HepG2 (cell line): ENCODE measurements at regions not wholly inside any gene's neighbourhood (a gene's known extent, or its start where the extent isn't known, plus 50 kb on each side); places are given as distances from the start of the nearest gene placed in this dataset.

Experiments used
- CTCF ChIP-seq: sonication (generic); formaldehyde crosslinking; IDR thresholded peaks from 2 replicates; pipeline ENCODE4 v1.5.0; 2020; ENCODE audit warnings: mild to moderate bottlenecking, missing genetic modification reagents, moderate library complexity
- EZH2 ChIP-seq: conservative IDR thresholded peaks from 2 replicates; pipeline ENCODE4 v1.6.1; 2012; ENCODE audit warnings: mild to moderate bottlenecking, low read depth, low read length, moderate library complexity
- FOXA1 ChIP-seq, 2 experiments: fragments of 450-650 bp in 1 of 2; sonication (generic) in 1 of 2; formaldehyde crosslinking in 1 of 2; IDR thresholded peaks; 2 replicates each; pipeline versions ENCODE4 v1.4.0 to v1.6.1; 2016 to 2020; ENCODE audit warnings: missing genetic modification reagents in 1 of 2
- HNRNPK ChIP-seq: fragments of 200-400 bp; formaldehyde crosslinking; IDR thresholded peaks from 2 replicates; pipeline ENCODE4 v1.6.1; 2018; ENCODE audit warnings: low read length, low read depth, moderate library complexity, mild to moderate bottlenecking; ENCODE audit not compliant: poor library complexity, severe bottlenecking
- KAT2B ChIP-seq: fragments of 150-350 bp; IDR thresholded peaks from 2 replicates; pipeline ENCODE4 v1.6.1; 2014; ENCODE audit warnings: low read depth, low read length, borderline replicate concordance
- MYC ChIP-seq: sonication (generic); formaldehyde crosslinking; IDR thresholded peaks from 2 replicates; pipeline ENCODE4 v1.9.0; 2021; ENCODE audit warnings: missing genetic modification reagents, borderline replicate concordance
- NFRKB ChIP-seq: fragments of 450-650 bp; IDR thresholded peaks from 2 replicates; pipeline ENCODE4 v1.6.1; 2017
- RBM39 ChIP-seq: fragments of 200-400 bp; formaldehyde crosslinking; IDR thresholded peaks from one replicate; pipeline ENCODE4 v1.6.1; 2018; ENCODE audit warnings: antibody characterized with exemption, mild to moderate bottlenecking, low read depth, low read length; ENCODE audit not compliant: poor library complexity, severe bottlenecking
- SYNCRIP ChIP-seq: fragments of 200-400 bp; formaldehyde crosslinking; IDR thresholded peaks from 2 replicates; pipeline ENCODE4 v1.6.1; 2018; ENCODE audit warnings: mild to moderate bottlenecking, low read depth, low read length; ENCODE audit not compliant: insufficient read depth
- ZBTB43 ChIP-seq: sonication (generic); formaldehyde crosslinking; conservative IDR thresholded peaks from 2 replicates; pipeline ENCODE4 v1.4.0; 2020; ENCODE audit warnings: missing genetic modification reagents
- ZFP37 ChIP-seq: sonication (generic); formaldehyde crosslinking; IDR thresholded peaks from 2 replicates; pipeline ENCODE4 v1.4.0; 2020; ENCODE audit warnings: missing genetic modification reagents, borderline replicate concordance
- ZNF343 ChIP-seq: sonication (generic); formaldehyde crosslinking; IDR thresholded peaks from 2 replicates; pipeline ENCODE4 v1.4.0; 2020; ENCODE audit warnings: mild to moderate bottlenecking, missing genetic modification reagents
- TF ChIP-seq, protein P1 (sequence below): sonication (generic); formaldehyde crosslinking; IDR thresholded peaks from 2 replicates; pipeline ENCODE4 v1.5.0; 2020; ENCODE audit warnings: mild to moderate bottlenecking, missing genetic modification reagents

- TF ChIP-seq ZFP37 (CRISPR knock-in tag) (no peak), ZNF343 (CRISPR knock-in tag) (no peak), RBM39 (no peak), EZH2 (no peak), NFRKB (no peak), MYC (CRISPR knock-in tag) (no peak), CTCF (CRISPR knock-in tag) (no peak), KAT2B (no peak), SYNCRIP (no peak), FOXA1 (IDR thresholded peaks at IDR 0.05) (no peak), FOXA1 (CRISPR knock-in tag; IDR thresholded peaks at IDR 0.05) (no peak), HNRNPK (no peak), ZBTB43 (CRISPR knock-in tag) (no peak)
- TF ChIP-seq, protein P1, sequence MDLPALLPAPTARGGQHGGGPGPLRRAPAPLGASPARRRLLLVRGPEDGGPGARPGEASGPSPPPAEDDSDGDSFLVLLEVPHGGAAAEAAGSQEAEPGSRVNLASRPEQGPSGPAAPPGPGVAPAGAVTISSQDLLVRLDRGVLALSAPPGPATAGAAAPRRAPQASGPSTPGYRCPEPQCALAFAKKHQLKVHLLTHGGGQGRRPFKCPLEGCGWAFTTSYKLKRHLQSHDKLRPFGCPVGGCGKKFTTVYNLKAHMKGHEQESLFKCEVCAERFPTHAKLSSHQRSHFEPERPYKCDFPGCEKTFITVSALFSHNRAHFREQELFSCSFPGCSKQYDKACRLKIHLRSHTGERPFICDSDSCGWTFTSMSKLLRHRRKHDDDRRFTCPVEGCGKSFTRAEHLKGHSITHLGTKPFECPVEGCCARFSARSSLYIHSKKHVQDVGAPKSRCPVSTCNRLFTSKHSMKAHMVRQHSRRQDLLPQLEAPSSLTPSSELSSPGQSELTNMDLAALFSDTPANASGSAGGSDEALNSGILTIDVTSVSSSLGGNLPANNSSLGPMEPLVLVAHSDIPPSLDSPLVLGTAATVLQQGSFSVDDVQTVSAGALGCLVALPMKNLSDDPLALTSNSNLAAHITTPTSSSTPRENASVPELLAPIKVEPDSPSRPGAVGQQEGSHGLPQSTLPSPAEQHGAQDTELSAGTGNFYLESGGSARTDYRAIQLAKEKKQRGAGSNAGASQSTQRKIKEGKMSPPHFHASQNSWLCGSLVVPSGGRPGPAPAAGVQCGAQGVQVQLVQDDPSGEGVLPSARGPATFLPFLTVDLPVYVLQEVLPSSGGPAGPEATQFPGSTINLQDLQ (CRISPR knock-in tag) = no peak
Observed at GRCh38 chr20:39458452-39458851, 496.3 kb downstream of the DHX35 start.
